ENCODE measurements at regions not wholly inside any gene's neighbourhood (a gene's known extent, or its start where the extent isn't known, plus 50 kb on each side); places are given as distances from the start of the nearest gene placed in this dataset.
"Not testable (repeated sequence)": the region's sequence is repeated elsewhere in the genome, so short reads cannot be mapped to it uniquely, and the experiment has no call there.

DNA sequence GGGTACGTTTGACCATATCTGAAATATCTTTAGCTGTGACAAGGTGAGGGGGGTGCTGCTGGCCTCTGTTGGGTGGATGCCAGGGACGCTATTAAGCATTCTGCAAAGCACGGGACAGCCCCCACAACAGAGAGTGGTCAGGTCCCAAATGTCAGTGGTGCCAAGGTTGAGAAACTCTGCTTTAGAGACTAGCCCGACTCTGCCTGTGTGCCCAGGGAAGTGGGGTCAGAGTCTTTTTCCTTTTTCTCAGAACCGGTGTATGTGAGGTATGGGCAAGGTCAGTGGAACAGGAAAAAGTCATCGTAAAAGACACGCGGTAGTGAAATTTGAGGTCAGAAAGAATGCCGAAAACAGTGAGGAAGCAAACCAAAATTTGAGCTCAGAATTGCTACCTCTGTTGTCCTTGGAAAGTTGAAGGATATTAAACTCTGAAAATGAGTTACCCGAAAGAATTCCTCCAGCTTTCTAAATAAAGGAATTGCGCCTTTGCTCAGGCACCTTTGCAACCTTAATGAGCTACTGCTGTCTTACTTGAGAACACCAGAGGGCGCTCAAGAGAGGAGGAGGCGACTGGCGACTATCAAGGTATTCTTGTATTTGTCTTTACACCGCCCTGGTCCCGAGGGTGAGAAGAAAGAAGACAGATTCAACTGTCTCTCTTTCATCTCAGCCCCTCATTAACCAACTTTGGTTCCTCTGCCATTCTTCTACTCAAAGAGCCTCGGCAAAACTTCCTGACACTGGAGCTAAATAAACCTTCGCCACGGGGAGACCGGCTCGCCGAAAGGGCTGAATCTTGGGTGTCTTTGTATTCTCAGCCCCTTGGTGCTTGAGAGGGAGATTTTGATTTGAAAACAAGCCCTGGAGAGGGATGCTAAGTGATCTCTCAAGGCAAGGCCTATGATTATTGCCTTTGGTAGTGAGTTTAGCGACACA lies 85.4 kb upstream of the OLIG2 start:
- DNase-seq: peak; percentile 61

- DNase-seq: no peak
Measured at GRCh38 chr21:32941263-32941662, 84.5 kb upstream of the OLIG2 start.

DNA sequence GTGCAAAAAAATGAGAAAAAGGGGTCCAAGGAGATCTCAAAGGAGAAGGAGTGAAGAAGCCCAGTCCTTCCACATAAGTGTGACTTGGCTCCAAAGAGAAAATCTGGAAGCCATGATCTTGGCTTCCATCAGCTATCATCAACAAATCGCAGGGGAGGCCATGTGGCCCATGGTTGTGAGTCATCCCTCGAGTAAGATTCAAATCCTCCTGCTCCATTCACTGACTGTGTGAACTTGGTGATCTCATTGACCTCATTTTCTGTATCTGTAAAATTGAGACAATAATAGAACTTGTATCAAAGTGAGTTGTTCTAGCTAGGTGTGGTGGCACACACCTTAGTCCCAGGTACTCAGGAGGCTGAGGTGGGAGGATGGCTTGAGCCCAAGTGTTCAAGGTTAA lies 79.1 kb upstream of the OLIG2 start:
- no peak for DNase-seq

DNA sequence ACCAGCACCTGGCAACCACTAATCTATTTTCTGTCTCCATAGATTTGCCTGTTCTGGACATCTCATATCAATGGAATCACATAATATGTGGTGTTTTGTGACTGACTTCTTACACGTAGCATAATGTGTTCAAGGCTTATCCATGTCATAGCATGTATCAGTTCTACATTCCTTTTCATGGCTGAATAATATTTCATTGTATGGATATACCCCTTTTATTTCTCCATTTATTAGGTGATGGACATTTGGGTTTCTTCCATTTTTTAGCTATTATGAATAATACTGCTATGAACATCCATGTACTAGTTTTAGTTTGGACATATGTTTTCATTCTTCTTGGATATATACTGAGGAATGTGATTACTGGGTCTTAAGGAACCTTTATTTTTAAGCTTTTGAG lies 78.0 kb upstream of the OLIG2 start:
- no peak for DNase-seq

DNA sequence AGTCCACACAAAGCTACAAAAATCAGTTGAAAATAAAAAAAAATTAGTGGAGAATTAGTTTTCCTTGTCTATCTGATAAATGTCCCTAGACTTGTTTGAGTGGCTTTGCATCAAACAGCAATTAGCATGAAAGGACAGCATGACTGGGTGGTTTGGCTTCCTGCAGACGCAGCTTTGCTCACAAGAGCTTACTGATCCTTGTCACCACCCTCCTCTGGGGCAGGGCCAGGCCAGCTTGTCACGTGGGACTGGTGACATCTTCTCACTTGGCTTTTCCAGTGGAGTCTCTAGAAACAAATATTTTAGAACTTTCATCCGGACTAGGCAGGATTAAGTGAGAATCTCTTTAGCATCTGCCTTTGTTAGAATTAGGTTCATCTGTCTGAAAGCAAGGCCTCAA lies 76.0 kb upstream of the OLIG2 start:
- DNase-seq: no peak

DNA sequence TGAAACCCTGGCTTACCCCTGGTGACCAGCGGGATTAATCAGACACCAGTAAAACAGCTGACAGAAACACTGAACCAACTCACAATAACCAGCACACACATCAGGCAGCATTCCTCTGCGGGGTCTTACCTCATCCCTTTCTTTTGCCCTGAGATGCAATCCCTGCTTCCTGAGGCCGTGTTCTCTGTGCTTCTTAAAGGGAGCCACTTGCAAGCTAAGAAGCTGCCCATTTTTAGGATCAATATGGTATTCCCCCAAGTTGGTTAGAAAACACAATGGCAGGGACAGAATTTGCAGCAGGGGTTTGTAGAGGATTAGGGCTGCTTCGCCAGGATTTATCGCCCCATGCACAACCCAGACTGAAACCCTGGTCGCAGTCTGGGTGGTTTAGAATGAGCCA lies 74.7 kb upstream of the OLIG2 start:
- no peak for DNase-seq

GRCh38 chr21:32954353-32954752 lies 71.4 kb upstream of the OLIG2 start:
- no peak for DNase-seq

GRCh38 chr21:32955311-32956060 lies 70.2 kb upstream of the OLIG2 start:
- no peak for DNase-seq

DNA sequence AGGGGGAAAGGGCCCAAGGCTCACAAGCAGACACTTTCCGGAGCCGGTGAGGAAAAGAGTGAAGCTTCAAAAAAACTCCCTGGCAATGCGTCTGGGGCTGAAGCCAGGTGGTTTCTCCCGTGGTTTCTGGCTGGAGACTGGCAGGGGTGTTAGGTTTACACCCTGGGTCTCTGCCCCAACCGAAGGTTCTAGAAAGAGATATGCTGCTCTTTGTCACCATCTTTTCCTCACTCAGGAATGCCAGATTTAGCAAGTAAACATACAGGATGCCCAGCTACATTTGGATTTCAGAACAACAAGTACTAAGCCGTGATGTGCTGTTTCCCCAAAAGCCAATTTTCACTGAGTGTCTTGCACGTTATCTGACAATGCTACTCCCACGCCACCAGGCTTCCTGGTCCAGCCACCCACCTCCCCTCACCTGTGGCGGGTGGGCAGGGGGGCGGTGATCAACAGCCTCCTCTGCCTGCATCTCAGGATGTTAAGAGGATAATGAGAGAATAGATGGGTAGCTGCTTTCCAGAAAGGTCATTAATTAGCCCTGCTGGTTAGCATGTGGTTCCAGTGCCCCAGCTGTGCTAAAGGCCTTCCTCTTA lies 69.6 kb upstream of the OLIG2 start:
- DNase-seq: no peak

DNA sequence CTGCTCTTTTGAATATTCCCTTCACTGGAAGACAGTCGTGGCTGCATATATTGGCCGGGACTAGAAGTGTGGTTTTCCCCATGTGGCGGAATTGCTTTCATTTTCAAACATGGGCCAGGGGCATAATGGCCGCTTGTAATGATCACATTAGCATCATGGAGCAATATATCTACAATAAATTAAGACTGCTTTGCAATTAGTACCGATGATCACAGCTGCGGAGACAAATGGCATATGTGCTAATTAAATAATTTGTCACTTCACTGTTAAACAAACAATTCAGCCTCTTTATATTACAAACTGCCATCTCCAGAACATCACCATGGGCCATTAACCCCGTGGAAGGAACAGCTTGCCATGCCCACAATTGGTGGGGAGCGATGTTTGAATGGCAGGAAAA lies 68.2 kb upstream of the OLIG2 start:
- no peak for DNase-seq

- no peak for DNase-seq
Measured at GRCh38 chr21:32958288-32959002, 67.3 kb upstream of the OLIG2 start.

GRCh38 chr21:32962268-32962667 lies 63.5 kb upstream of the OLIG2 start:
- no peak for DNase-seq

DNA sequence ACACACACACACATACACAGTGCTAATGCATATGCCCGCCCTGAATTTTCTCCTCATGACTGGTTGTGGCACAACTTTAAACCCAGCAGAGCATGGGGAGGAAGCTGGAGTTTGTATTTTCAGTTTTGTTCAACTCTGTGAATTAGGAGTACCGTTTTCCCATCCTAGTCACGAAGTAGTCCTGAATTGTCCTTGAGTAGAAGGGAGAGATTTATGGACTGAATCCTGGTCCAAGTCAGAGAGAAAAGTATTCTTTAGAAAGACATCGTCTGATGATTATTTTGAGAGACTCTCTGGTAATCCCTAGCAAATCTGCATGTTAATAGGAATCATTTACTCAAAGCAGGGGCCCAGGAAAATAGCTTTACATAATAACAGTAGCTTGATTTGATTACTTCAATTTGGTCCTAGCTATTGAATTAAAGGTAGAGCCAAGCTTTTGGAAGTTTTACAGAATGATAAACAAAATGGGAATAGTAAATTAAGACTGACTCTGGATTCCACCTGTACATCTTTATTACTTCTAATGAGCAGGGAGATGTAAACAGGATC lies 60.5 kb upstream of the OLIG2 start:
- no peak for DNase-seq

DNA sequence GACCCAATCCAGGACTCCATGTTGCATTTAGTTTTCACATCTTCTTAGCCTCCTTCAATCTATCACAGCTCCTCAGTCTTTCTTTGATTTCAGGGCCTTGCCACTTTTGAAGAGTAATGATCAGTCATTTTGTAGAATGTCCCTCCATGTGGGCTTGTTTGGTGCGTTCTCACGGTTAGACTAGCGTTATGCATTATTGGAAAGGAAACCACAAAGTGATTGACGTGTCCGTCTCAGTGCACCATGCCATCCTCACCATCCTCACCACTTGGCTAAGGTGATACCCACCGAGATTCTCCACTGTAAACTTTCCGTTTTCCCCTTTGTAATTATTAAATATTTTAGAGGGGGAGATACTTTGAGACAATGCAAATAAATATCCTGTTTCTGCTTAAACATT lies 59.6 kb upstream of the OLIG2 start:
- no peak for DNase-seq

GRCh38 chr21:32968103-32968502 lies 57.6 kb upstream of the OLIG2 start:
- not testable (repeated sequence) for DNase-seq

DNA sequence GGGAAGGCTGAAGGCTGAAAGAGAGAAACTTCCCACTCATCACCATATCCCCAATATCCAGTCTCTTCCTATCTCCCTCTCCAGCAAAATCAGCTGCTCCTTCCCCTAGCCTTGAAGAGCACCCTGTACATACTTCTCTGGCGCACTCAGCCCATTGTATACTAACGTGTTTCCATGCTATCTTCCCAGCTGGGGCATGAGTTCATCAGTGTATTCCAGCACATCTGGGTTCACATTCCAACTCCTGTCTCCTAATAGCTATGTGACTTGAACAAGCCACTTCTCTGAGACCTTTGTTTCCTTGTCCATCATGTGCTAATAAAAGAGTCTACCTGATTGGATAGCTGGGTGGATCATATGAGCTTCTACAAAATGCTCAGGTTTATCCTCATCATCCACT lies 51.1 kb upstream of the OLIG2 start:
- no peak for DNase-seq

- DNase-seq: no peak
Measured at GRCh38 chr21:32975811-32976431, 49.8 kb upstream of the OLIG2 start.
